Karpas-422 (cell line): ENCODE measurements at regions not wholly inside any gene's neighbourhood (a gene's known extent, or its start where the extent isn't known, plus 50 kb on each side); places are given as distances from the start of the nearest gene placed in this dataset.

Source experiments
- DNase-seq: peaks from one replicate; pipeline ENCODE4 v3.0.0-alpha.2; 2015
- H2AFZ ChIP-seq: fragments of 200-600 bp; sonication (generic); 2 replicates; pipeline ENCODE4 v1.6.1; 2014; ENCODE audit warnings: antibody characterized with exemption, low read length, mixed read lengths
- H3K27ac ChIP-seq: fragments of 200-600 bp; sonication (generic); 2 replicates; pipeline ENCODE4 v1.5.1; 2014; ENCODE audit warnings: mild to moderate bottlenecking, low read length, moderate library complexity
- H3K27me3 ChIP-seq: fragments of 200-600 bp; sonication (generic); 2 replicates; pipeline ENCODE4 v1.6.1; 2014; ENCODE audit warnings: low read length, mixed read lengths
- H3K36me3 ChIP-seq: fragments of 200-600 bp; sonication (generic); 2 replicates; pipeline ENCODE4 v1.6.1; 2014; ENCODE audit warnings: low read length, mixed read lengths; ENCODE audit not compliant: insufficient read depth
- H3K4me1 ChIP-seq: fragments of 200-600 bp; sonication (generic); 2 replicates; pipeline ENCODE4 v1.6.1; 2014; ENCODE audit warnings: mild to moderate bottlenecking, low read length, mixed read lengths
- H3K4me2 ChIP-seq: fragments of 200-600 bp; sonication (generic); 2 replicates; pipeline ENCODE4 v1.6.1; 2014; ENCODE audit warnings: low read length, low read depth, mild to moderate bottlenecking; ENCODE audit not compliant: poor library complexity, severe bottlenecking
- H3K4me3 ChIP-seq: fragments of 200-600 bp; sonication (generic); 2 replicates; pipeline ENCODE4 v1.5.1; 2014; ENCODE audit warnings: mild to moderate bottlenecking, antibody characterized with exemption, low read length, mixed read lengths
- H3K79me2 ChIP-seq: fragments of 200-600 bp; sonication (generic); 2 replicates; pipeline ENCODE4 v1.6.1; 2014; ENCODE audit warnings: mild to moderate bottlenecking, low read length, mixed read lengths
- H3K9ac ChIP-seq: fragments of 200-600 bp; sonication (generic); 2 replicates; pipeline ENCODE4 v1.6.0; 2014; ENCODE audit warnings: low read length
- H3K9me2 ChIP-seq: fragments of 200-600 bp; sonication (generic), shearing (Covaris generic); replicated peaks from 2 replicates; pipeline ENCODE4 v1.6.0; 2014; ENCODE audit warnings: mild to moderate bottlenecking, low read length, moderate library complexity; ENCODE audit not compliant: insufficient read depth
- H3K9me3 ChIP-seq: fragments of 300-700, 200-600 bp; sonication (generic); 2 replicates; pipeline ENCODE4 v1.6.1; 2014; ENCODE audit warnings: low read length, mixed read lengths
- H4K20me1 ChIP-seq: fragments of 200-600 bp; sonication (generic); 2 replicates; pipeline ENCODE4 v1.6.1; 2014; ENCODE audit warnings: mild to moderate bottlenecking, antibody characterized with exemption, low read length, low read depth; ENCODE audit not compliant: insufficient read depth

DNA sequence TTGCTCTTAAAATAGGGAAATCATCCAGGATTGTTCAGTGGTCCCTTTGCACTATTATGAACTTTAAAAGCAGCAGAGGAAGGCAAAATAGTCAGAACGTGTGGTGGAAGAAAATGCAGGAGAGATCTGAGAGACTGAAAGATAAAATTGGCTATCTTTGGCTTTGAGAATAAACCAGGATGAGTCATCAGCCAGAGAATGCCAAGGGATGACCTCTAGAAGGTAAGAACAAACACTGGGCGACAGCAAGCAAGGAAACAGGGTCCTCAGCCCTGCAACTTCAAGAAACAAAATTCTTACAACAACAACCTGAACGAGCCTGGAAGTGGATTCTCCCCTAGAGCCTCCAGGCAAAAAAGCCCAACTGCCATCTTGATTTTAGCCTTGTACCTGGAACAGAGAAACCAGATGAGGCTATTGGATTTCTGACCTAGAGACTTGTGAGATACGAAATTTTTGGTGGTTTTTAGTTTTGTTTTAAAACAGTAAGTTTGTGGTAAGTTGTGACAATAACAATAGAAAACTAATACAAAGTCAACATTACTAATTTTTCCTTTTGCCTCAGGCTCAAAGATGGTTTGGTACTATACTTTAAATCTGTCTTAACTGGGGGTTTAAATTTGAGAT is 130.2 kb upstream of the CNTNAP2 start:
- Histone ChIP-seq H3K79me2 (no peaks in the 10 kb centered on the region), H4K20me1 (no peaks in the 10 kb centered on the region), H3K36me3 (no peaks in the 10 kb centered on the region), H3K9ac (no peak overlapping the region), H3K9me2 (no peaks in the 10 kb centered on the region), H3K4me1 (no peaks in the 10 kb centered on the region), H3K4me3 (no peak overlapping the region), H3K4me2 (no peak overlapping the region), H2AFZ (no peak overlapping the region), H3K27ac (no peak overlapping the region), H3K9me3 (peaks cover 26% of the 10 kb centered on the region), H3K27me3 (no peaks in the 10 kb centered on the region)
- no peak for DNase-seq

- H3K4me2 ChIP-seq, result no peak overlapping the region
- no peak for DNase-seq
- no peak overlapping the region for H3K4me3 ChIP-seq
- H3K27ac ChIP-seq, result no peak overlapping the region
- H4K20me1 ChIP-seq, result no peaks in the 10 kb centered on the region
- no peak overlapping the region for H2AFZ ChIP-seq
- H3K4me1 ChIP-seq, result no peaks in the 10 kb centered on the region
- no peaks in the 10 kb centered on the region for H3K9me2 ChIP-seq
- H3K9ac ChIP-seq, result no peak overlapping the region
- H3K79me2 ChIP-seq, result no peaks in the 10 kb centered on the region
- no peaks in the 10 kb centered on the region for H3K36me3 ChIP-seq
- H3K9me3 ChIP-seq, result peaks cover 13% of the 10 kb centered on the region
- H3K27me3 ChIP-seq, result no peaks in the 10 kb centered on the region
Observed at GRCh38 chr7:145978769-145979168, 137.8 kb upstream of the CNTNAP2 start.

DNA sequence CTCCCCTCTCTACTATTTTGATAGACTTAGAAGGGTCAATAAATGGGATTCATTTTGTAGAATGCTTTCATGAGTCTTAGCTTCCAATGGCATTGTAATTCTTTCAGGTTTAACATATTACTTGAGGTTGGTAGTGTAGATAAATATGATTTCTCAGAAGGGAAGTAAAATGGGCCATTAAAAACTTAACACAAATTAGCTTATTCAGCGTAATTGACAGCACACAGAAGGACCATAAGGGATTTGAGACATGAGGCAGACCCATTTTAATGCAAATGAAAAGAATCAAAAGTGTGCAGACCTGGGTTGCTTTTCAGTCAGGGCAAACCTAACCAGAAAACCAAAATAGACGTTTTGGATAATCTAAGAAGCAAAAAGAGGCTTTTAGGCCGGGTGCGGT is 156.6 kb upstream of the CNTNAP2 start:
- Histone ChIP-seq H3K36me3 (no peaks in the 10 kb centered on the region), H4K20me1 (no peaks in the 10 kb centered on the region), H3K9me2 (no peaks in the 10 kb centered on the region), H3K9me3 (peaks cover 46% of the 10 kb centered on the region), H3K4me3 (no peak overlapping the region), H3K9ac (no peak overlapping the region), H3K79me2 (no peaks in the 10 kb centered on the region), H3K27ac (no peak overlapping the region), H3K4me2 (no peak overlapping the region), H3K4me1 (no peaks in the 10 kb centered on the region), H3K27me3 (no peaks in the 10 kb centered on the region), H2AFZ (no peak overlapping the region)
- no peak for DNase-seq

- H2AFZ ChIP-seq, result no peak overlapping the region
- H3K9me2 ChIP-seq, result no peaks in the 10 kb centered on the region
- H4K20me1 ChIP-seq, result no peaks in the 10 kb centered on the region
- H3K4me1 ChIP-seq, result no peaks in the 10 kb centered on the region
- H3K79me2 ChIP-seq, result no peaks in the 10 kb centered on the region
- H3K36me3 ChIP-seq, result no peaks in the 10 kb centered on the region
- no peak overlapping the region for H3K27ac ChIP-seq
- H3K9me3 ChIP-seq, result peaks cover 36% of the 10 kb centered on the region
- no peak overlapping the region for H3K4me3 ChIP-seq
- H3K4me2 ChIP-seq, result no peak overlapping the region
- DNase-seq, result no peak
- no peak overlapping the region for H3K9ac ChIP-seq
- no peaks in the 10 kb centered on the region for H3K27me3 ChIP-seq
Observed at GRCh38 chr7:145957160-145957890, 159.3 kb upstream of the CNTNAP2 start.

- H3K36me3 ChIP-seq, result no peaks in the 10 kb centered on the region
- DNase-seq, result no peak
- H3K27me3 ChIP-seq, result no peaks in the 10 kb centered on the region
- H3K79me2 ChIP-seq, result no peaks in the 10 kb centered on the region
- H3K4me2 ChIP-seq, result no peak overlapping the region
- H3K9me3 ChIP-seq, result peaks cover 30% of the 10 kb centered on the region
- H3K27ac ChIP-seq, result no peak overlapping the region
- H3K4me3 ChIP-seq, result no peak overlapping the region
- H2AFZ ChIP-seq, result no peak overlapping the region
- no peak overlapping the region for H3K9ac ChIP-seq
- no peaks in the 10 kb centered on the region for H3K9me2 ChIP-seq
- H3K4me1 ChIP-seq, result no peaks in the 10 kb centered on the region
- H4K20me1 ChIP-seq, result no peaks in the 10 kb centered on the region
Observed at GRCh38 chr7:145951566-145951965, 165.0 kb upstream of the CNTNAP2 start.

DNA sequence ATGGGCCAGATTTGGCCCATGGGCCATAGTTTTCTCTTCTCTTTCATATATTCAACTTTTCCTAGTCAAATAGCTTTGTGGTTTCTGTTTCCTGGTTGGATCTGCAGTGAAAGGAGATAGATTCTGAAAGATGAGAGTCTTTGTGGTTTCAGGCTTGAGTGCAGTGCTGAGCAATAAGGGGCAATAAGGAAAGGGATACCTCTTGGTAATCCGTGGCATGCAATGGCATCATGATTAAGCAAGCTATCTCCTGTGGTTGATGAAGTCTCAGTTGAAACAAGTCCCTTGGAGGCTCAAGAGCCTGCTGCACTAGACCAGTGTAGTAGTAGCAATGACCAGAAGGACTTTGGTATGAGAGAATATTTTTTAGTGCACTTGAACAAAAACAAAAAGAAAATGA is 187.7 kb upstream of the CNTNAP2 start:
- Histone ChIP-seq H3K27ac (no peak overlapping the region), H4K20me1 (no peaks in the 10 kb centered on the region), H3K27me3 (no peaks in the 10 kb centered on the region), H3K4me3 (no peak overlapping the region), H3K4me2 (no peak overlapping the region), H3K36me3 (no peaks in the 10 kb centered on the region), H2AFZ (no peak overlapping the region), H3K79me2 (no peaks in the 10 kb centered on the region), H3K4me1 (no peaks in the 10 kb centered on the region), H3K9ac (no peak overlapping the region), H3K9me2 (no peaks in the 10 kb centered on the region), H3K9me3 (peaks cover 37% of the 10 kb centered on the region)
- DNase-seq, result no peak

- no peak overlapping the region for H3K4me2 ChIP-seq
- no peaks in the 10 kb centered on the region for H3K9me2 ChIP-seq
- H3K79me2 ChIP-seq, result no peaks in the 10 kb centered on the region
- no peak overlapping the region for H3K27ac ChIP-seq
- DNase-seq, result no peak
- H3K9me3 ChIP-seq, result peaks cover 35% of the 10 kb centered on the region
- H3K27me3 ChIP-seq, result no peaks in the 10 kb centered on the region
- H2AFZ ChIP-seq, result no peak overlapping the region
- H3K4me3 ChIP-seq, result no peak overlapping the region
- H3K4me1 ChIP-seq, result no peaks in the 10 kb centered on the region
- no peak overlapping the region for H3K9ac ChIP-seq
- H4K20me1 ChIP-seq, result no peaks in the 10 kb centered on the region
- no peaks in the 10 kb centered on the region for H3K36me3 ChIP-seq
Observed at GRCh38 chr7:145919712-145920111, 196.9 kb upstream of the CNTNAP2 start.

- Histone ChIP-seq H4K20me1 (no peaks in the 10 kb centered on the region), H3K79me2 (no peaks in the 10 kb centered on the region), H3K27me3 (no peaks in the 10 kb centered on the region), H3K27ac (no peak overlapping the region), H3K9ac (no peak overlapping the region), H2AFZ (no peak overlapping the region), H3K9me3 (peaks cover 20% of the 10 kb centered on the region), H3K4me1 (no peaks in the 10 kb centered on the region), H3K4me3 (no peak overlapping the region), H3K9me2 (no peaks in the 10 kb centered on the region), H3K4me2 (no peak overlapping the region), H3K36me3 (no peaks in the 10 kb centered on the region)
- no peak for DNase-seq
Observed at GRCh38 chr7:145916776-145917175, 199.8 kb upstream of the CNTNAP2 start.
